ENCODE measurements at regions not wholly inside any gene's neighbourhood (a gene's known extent, or its start where the extent isn't known, plus 50 kb on each side); places are given as distances from the start of the nearest gene placed in this dataset.

DNA sequence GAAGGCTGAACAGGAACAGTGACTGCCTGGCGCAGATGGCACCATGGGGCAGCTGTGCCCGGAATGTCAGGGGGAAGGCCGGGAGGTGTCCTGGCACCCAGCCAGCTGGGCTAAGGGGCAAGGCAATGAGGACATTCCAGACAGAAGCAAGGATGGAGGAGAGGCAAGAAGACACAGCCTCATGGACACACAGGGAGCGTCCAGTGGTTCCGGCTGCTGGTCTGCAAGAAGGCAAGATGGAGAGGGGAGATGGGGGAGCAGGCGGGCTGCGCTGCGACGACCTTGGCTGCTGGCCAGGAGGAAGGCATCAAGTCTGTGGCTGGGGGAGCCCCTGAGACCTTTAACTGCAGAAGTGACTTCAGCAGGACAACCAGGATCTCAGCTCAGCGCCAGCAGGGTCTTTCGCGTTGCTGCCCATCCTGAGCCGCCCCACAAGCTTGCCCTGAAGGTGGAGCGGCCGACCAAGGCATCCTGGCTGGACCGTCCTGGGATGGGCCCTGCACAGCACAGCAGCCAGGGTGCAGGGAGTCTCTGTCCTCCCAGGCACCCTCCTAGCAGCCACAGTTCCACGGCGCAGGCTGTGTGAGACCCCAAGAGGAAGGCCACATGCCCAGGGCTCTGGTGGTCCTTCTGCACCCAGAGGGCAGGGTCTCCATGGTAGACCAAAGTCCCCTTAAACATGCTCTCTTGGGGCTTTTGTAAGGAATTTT, 531.7 kb downstream of the BRD1 start (continued):
- TF ChIP-seq, protein P1, sequence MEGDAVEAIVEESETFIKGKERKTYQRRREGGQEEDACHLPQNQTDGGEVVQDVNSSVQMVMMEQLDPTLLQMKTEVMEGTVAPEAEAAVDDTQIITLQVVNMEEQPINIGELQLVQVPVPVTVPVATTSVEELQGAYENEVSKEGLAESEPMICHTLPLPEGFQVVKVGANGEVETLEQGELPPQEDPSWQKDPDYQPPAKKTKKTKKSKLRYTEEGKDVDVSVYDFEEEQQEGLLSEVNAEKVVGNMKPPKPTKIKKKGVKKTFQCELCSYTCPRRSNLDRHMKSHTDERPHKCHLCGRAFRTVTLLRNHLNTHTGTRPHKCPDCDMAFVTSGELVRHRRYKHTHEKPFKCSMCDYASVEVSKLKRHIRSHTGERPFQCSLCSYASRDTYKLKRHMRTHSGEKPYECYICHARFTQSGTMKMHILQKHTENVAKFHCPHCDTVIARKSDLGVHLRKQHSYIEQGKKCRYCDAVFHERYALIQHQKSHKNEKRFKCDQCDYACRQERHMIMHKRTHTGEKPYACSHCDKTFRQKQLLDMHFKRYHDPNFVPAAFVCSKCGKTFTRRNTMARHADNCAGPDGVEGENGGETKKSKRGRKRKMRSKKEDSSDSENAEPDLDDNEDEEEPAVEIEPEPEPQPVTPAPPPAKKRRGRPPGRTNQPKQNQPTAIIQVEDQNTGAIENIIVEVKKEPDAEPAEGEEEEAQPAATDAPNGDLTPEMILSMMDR (conservative IDR thresholded peaks at IDR 0.05; ENCODE audit: low read depth in 2 of 2), result no peak
- TF ChIP-seq POLR2AphosphoS5 (IDR thresholded peaks at IDR 0.05; ENCODE audit: low read depth) (no peak), STAT1 (IDR thresholded peaks at IDR 0.05; ENCODE audit: unreplicated experiment) (no peak)

DNA sequence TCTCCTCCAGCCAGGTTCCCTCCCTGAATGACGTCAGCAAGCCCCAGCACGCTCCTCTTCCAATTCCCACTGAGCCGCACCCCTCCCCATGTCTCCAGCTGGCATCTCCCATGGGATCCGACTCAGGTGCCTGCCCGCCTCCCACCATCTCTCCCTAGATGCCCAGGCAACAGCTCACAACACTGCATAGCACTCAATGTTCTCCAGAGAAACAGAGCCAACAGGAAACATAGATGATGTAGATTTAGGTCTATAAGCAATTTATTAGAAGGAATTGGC, 532.3 kb downstream of the BRD1 start:
- no peak overlapping the region for H3K4me3 Mint-ChIP-seq
- peaks cover 12% of the 10 kb centered on the region for H3K27me3 Mint-ChIP-seq (ENCODE audit: insufficient read depth, low read depth, poor library complexity)
- H3K36me3 Mint-ChIP-seq (ENCODE audit: low read depth), result peaks cover 10% of the 10 kb centered on the region; the same call in 2 of the 3 replicates
- Histone ChIP-seq H3K4me2 (no peak overlapping the region), H3K27me3 (ENCODE audit: insufficient read depth) (no peaks in the 10 kb centered on the region), H4K20me1 (replicated peaks; ENCODE audit: insufficient read depth) (no peaks in the 10 kb centered on the region), H3F3A (replicated peaks; ENCODE audit: low read depth) (no peaks in the 10 kb centered on the region), H3K27ac (ENCODE audit: low read depth) (no peak overlapping the region), H3K9me2 (ENCODE audit: insufficient read depth) (no peaks in the 10 kb centered on the region), H2AFZ (no peak overlapping the region), H3K36me3 (ENCODE audit: insufficient read depth) (no peaks in the 10 kb centered on the region), H3K4me1 (ENCODE audit: insufficient read depth) (no peaks in the 10 kb centered on the region), H3K4me3 (no peak overlapping the region), H3K79me2 (replicated peaks; ENCODE audit: insufficient read depth) (no peaks in the 10 kb centered on the region)
- no peak for DNase-seq (ENCODE audit: low spot score)
- H3K27ac Mint-ChIP-seq, result no peak overlapping the region
- H3K9me3 Mint-ChIP-seq, result peaks cover 12% of the 10 kb centered on the region
- no peak for ATAC-seq
- H3K4me1 Mint-ChIP-seq, result peaks cover 5% of the 10 kb centered on the region
- TF ChIP-seq EZH2phosphoT487 (IDR thresholded peaks at IDR 0.05; ENCODE audit: unreplicated experiment), result no peak
- no peak for TF ChIP-seq NANOG (IDR thresholded peaks at IDR 0.05; ENCODE audit: borderline replicate concordance)
- TF ChIP-seq ZNF462 (CRISPR knock-in tag; IDR thresholded peaks at IDR 0.05), result no peak
- no peak for TF ChIP-seq STAT1 (IDR thresholded peaks at IDR 0.05; ENCODE audit: unreplicated experiment)
- TF ChIP-seq JUNB (IDR thresholded peaks at IDR 0.05; ENCODE audit: unreplicated experiment), result no peak
- no peak for TF ChIP-seq ZNF331 (CRISPR knock-in tag; IDR thresholded peaks at IDR 0.05; ENCODE audit: low read depth)
- TF ChIP-seq ZNF114 (CRISPR knock-in tag; IDR thresholded peaks at IDR 0.05), result no peak
- no peak for TF ChIP-seq ETS1 (IDR thresholded peaks at IDR 0.05)
- no peak for TF ChIP-seq CREB1 (CRISPR knock-in tag; IDR thresholded peaks at IDR 0.05; ENCODE audit: low read depth)
- TF ChIP-seq, protein P2, sequence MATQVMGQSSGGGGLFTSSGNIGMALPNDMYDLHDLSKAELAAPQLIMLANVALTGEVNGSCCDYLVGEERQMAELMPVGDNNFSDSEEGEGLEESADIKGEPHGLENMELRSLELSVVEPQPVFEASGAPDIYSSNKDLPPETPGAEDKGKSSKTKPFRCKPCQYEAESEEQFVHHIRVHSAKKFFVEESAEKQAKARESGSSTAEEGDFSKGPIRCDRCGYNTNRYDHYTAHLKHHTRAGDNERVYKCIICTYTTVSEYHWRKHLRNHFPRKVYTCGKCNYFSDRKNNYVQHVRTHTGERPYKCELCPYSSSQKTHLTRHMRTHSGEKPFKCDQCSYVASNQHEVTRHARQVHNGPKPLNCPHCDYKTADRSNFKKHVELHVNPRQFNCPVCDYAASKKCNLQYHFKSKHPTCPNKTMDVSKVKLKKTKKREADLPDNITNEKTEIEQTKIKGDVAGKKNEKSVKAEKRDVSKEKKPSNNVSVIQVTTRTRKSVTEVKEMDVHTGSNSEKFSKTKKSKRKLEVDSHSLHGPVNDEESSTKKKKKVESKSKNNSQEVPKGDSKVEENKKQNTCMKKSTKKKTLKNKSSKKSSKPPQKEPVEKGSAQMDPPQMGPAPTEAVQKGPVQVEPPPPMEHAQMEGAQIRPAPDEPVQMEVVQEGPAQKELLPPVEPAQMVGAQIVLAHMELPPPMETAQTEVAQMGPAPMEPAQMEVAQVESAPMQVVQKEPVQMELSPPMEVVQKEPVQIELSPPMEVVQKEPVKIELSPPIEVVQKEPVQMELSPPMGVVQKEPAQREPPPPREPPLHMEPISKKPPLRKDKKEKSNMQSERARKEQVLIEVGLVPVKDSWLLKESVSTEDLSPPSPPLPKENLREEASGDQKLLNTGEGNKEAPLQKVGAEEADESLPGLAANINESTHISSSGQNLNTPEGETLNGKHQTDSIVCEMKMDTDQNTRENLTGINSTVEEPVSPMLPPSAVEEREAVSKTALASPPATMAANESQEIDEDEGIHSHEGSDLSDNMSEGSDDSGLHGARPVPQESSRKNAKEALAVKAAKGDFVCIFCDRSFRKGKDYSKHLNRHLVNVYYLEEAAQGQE (IDR thresholded peaks at IDR 0.05; ENCODE audit: unreplicated experiment), result no peak
- TF ChIP-seq EZH2 (IDR thresholded peaks at IDR 0.05; ENCODE audit: low read depth, unreplicated experiment), result no peak
- TF ChIP-seq POLR2AphosphoS5 (IDR thresholded peaks at IDR 0.05; ENCODE audit: low read depth), result no peak

All from GM23338 (cell line).